Liver (tissue), 3 donors: ENCODE measurements at regions not wholly inside any gene's neighbourhood (a gene's known extent, or its start where the extent isn't known, plus 50 kb on each side); places are given as distances from the start of the nearest gene placed in this dataset.
A peak's percentile ranks its signal among the peaks of the same experiment; 100 is the strongest.

Source experiments
- EGR1 ChIP-seq, 2 donors: IDR thresholded peaks; 2 replicates each; pipeline ENCODE4 v1.6.1; 2016 to 2018; ENCODE audit warnings: antibody characterized with exemption in 2 of 2, low read depth in 2 of 2
- GABPA ChIP-seq, 2 donors: IDR thresholded peaks in 1 of 2; conservative IDR thresholded peaks in 1 of 2; 2 replicates each; pipeline ENCODE4 v1.6.1; 2016; ENCODE audit warnings: antibody characterized with exemption in 2 of 2, mild to moderate bottlenecking in 1 of 2, moderate library complexity in 1 of 2
- HNF4A ChIP-seq, 2 donors: conservative IDR thresholded peaks; 2 replicates each; pipeline ENCODE4 v1.6.1; 2016; ENCODE audit warnings: antibody characterized with exemption in 2 of 2, mild to moderate bottlenecking in 2 of 2
- JUND ChIP-seq, 2 donors: IDR thresholded peaks; 2 replicates each; pipeline ENCODE4 v1.6.1; 2016; ENCODE audit warnings: antibody characterized with exemption in 2 of 2
- NR2F2 ChIP-seq: IDR thresholded peaks from 2 replicates; pipeline ENCODE4 v1.6.1; 2016; ENCODE audit warnings: antibody characterized with exemption
- RAD21 ChIP-seq, 2 donors: IDR thresholded peaks; 2 replicates each; pipeline ENCODE4 v1.6.1; 2016; ENCODE audit warnings: antibody characterized with exemption in 2 of 2, mild to moderate bottlenecking in 2 of 2
- RXRA ChIP-seq, 2 donors: IDR thresholded peaks; 2 replicates each; pipeline ENCODE4 v1.6.1; 2017 to 2018; ENCODE audit warnings: antibody characterized with exemption in 2 of 2, mild to moderate bottlenecking in 1 of 2
- TAF1 ChIP-seq: conservative IDR thresholded peaks from 2 replicates; pipeline ENCODE4 v1.6.1; 2016; ENCODE audit warnings: antibody characterized with exemption, mild to moderate bottlenecking
- YY1 ChIP-seq: IDR thresholded peaks from 2 replicates; pipeline ENCODE4 v1.6.1; 2016; ENCODE audit warnings: antibody characterized with exemption, mild to moderate bottlenecking
- TF ChIP-seq, protein P1 (sequence below): fragments of 150-350 bp; IDR thresholded peaks from 2 replicates; pipeline ENCODE4 v1.5.1; 2017; ENCODE audit warnings: improper control_type of control experiment, low read depth, low read length; ENCODE audit not compliant: missing input control
- TF ChIP-seq, protein P2 (sequence below): IDR thresholded peaks from 2 replicates; pipeline ENCODE4 v1.6.1; 2016; ENCODE audit warnings: antibody characterized with exemption
- TF ChIP-seq, protein P3 (sequence below): IDR thresholded peaks from 2 replicates; pipeline ENCODE4 v1.6.1; 2016; ENCODE audit warnings: antibody characterized with exemption, mild to moderate bottlenecking
- TF ChIP-seq, protein P4 (sequence below): IDR thresholded peaks from 2 replicates; pipeline ENCODE4 v1.6.1; 2016; ENCODE audit warnings: antibody characterized with exemption
- donor health status: healthy.
- donor health status: healthy.

DNA sequence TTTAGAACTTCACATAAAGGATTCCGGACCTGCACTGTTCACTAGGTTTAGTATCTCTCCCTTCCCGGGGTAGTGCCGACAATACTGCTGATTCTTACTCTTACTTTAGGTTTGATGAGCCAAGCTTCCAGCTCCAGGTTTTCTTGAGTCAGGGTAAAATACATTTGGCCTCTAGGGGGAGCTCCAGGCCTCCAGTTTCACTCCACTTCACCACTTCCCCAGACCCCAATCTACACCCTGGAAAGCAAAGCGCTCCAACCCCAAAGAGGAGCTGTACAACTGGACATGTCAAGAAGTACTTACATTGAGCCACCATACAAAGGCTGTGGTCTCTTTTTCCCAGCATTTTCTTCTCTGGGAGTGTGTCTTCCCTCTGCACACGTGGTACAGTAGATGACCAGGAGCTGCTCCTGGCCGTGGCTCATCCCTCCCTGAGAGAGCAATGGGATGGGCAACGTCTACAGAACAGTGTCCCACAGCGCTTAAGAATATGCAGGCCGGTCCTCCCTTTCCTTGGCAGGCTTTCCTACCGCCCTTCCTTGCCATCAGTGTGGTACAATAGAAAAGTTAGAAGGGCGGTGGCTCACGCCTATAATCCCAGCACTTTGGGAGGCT, 93.9 kb upstream of the CCDC80 start:
- TF ChIP-seq RAD21 (IDR thresholded peaks at IDR 0.05): peak; percentile 81 to 83
- TF ChIP-seq, protein P1, sequence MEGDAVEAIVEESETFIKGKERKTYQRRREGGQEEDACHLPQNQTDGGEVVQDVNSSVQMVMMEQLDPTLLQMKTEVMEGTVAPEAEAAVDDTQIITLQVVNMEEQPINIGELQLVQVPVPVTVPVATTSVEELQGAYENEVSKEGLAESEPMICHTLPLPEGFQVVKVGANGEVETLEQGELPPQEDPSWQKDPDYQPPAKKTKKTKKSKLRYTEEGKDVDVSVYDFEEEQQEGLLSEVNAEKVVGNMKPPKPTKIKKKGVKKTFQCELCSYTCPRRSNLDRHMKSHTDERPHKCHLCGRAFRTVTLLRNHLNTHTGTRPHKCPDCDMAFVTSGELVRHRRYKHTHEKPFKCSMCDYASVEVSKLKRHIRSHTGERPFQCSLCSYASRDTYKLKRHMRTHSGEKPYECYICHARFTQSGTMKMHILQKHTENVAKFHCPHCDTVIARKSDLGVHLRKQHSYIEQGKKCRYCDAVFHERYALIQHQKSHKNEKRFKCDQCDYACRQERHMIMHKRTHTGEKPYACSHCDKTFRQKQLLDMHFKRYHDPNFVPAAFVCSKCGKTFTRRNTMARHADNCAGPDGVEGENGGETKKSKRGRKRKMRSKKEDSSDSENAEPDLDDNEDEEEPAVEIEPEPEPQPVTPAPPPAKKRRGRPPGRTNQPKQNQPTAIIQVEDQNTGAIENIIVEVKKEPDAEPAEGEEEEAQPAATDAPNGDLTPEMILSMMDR: peak; percentile 63
- TF ChIP-seq RXRA (IDR thresholded peaks at IDR 0.05): no peak
- TF ChIP-seq TAF1: no peak
- TF ChIP-seq, protein P2, sequence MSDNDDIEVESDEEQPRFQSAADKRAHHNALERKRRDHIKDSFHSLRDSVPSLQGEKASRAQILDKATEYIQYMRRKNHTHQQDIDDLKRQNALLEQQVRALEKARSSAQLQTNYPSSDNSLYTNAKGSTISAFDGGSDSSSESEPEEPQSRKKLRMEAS: no peak
- TF ChIP-seq, protein P3, sequence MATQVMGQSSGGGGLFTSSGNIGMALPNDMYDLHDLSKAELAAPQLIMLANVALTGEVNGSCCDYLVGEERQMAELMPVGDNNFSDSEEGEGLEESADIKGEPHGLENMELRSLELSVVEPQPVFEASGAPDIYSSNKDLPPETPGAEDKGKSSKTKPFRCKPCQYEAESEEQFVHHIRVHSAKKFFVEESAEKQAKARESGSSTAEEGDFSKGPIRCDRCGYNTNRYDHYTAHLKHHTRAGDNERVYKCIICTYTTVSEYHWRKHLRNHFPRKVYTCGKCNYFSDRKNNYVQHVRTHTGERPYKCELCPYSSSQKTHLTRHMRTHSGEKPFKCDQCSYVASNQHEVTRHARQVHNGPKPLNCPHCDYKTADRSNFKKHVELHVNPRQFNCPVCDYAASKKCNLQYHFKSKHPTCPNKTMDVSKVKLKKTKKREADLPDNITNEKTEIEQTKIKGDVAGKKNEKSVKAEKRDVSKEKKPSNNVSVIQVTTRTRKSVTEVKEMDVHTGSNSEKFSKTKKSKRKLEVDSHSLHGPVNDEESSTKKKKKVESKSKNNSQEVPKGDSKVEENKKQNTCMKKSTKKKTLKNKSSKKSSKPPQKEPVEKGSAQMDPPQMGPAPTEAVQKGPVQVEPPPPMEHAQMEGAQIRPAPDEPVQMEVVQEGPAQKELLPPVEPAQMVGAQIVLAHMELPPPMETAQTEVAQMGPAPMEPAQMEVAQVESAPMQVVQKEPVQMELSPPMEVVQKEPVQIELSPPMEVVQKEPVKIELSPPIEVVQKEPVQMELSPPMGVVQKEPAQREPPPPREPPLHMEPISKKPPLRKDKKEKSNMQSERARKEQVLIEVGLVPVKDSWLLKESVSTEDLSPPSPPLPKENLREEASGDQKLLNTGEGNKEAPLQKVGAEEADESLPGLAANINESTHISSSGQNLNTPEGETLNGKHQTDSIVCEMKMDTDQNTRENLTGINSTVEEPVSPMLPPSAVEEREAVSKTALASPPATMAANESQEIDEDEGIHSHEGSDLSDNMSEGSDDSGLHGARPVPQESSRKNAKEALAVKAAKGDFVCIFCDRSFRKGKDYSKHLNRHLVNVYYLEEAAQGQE: no peak
- no peak for TF ChIP-seq YY1
- no peak for TF ChIP-seq GABPA (IDR thresholded peaks at IDR 0.05 in 1 of 2, conservative IDR thresholded peaks at IDR 0.05 in 1 of 2)
- no peak for TF ChIP-seq NR2F2
- no peak for TF ChIP-seq EGR1 (IDR thresholded peaks at IDR 0.05; ENCODE audit: low read depth in 2 of 2)
- TF ChIP-seq HNF4A (conservative IDR thresholded peaks at IDR 0.05): no peak
- TF ChIP-seq, protein P4, sequence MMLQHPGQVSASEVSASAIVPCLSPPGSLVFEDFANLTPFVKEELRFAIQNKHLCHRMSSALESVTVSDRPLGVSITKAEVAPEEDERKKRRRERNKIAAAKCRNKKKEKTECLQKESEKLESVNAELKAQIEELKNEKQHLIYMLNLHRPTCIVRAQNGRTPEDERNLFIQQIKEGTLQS: no peak
- TF ChIP-seq JUND (IDR thresholded peaks at IDR 0.05): no peak
